Hepatocyte (in vitro differentiated cells): ENCODE measurements at regions not wholly inside any gene's neighbourhood (a gene's known extent, or its start where the extent isn't known, plus 50 kb on each side); places are given as distances from the start of the nearest gene placed in this dataset.

Experiments used
- CTCF ChIP-seq: fragments of 200-600 bp; sonication (generic); IDR thresholded peaks from 2 replicates; pipeline ENCODE4 v1.5.1; 2016; ENCODE audit warnings: antibody characterized with exemption, mild to moderate bottlenecking; ENCODE audit not compliant: poor library complexity
- EZH2 ChIP-seq: fragments of 200-600 bp; sonication (generic); IDR thresholded peaks from 2 replicates; pipeline ENCODE4 v1.6.1; 2016; ENCODE audit warnings: antibody characterized with exemption, mild to moderate bottlenecking, borderline replicate concordance
- EZH2phosphoT487 ChIP-seq: fragments of 200-600 bp; sonication (generic); IDR thresholded peaks from one replicate; pipeline ENCODE4 v1.6.1; 2018; ENCODE audit warnings: antibody characterized with exemption, mild to moderate bottlenecking, low read depth, moderate library complexity; ENCODE audit not compliant: unreplicated experiment, severe bottlenecking

- TF ChIP-seq CTCF (peak; percentile 18), EZH2phosphoT487 (no peak), EZH2 (no peak)
These were observed 130.7 kb upstream of the ZMIZ1 start for GRCh38 chr10:78937800-78938694.
